Right ventricle myocardium superior (tissue), 1 donor: ENCODE measurements at regions not wholly inside any gene's neighbourhood (a gene's known extent, or its start where the extent isn't known, plus 50 kb on each side); places are given as distances from the start of the nearest gene placed in this dataset.
"Not testable (repeated sequence)": the region's sequence is repeated elsewhere in the genome, so short reads cannot be mapped to it uniquely, and the experiment has no call there.

Experiments used
- ATAC-seq: fragments of 200-7000 bp; cut with Tn5 transposase; one replicate; pipeline ENCODE4 v1.9.1; 2020; ENCODE audit warnings: mild to moderate bottlenecking; ENCODE audit not compliant: poor library complexity
- DNase-seq: peaks from one replicate; pipeline ENCODE4 v3.0.0-alpha.2; 2020
- intact Hi-C: fragments of 100-400 bp; cut with DNase I; formaldehyde crosslinking; loops from one replicate; pipeline ENCODE4 v1.11.2; 2022
- donor health status: DM: no; HTN: yes; CAD: no; lungs with severe emphysema.

- ATAC-seq (no peak), DNase-seq (no peak)
- intact Hi-C loops = no loop called here
Observed at GRCh38 chr14:51457843-51458562, 193.7 kb upstream of the FRMD6 start.

- intact Hi-C loops = no loop called here
- ATAC-seq = no peak
- DNase-seq = no peak
Observed at GRCh38 chr14:51458563-51458955, 193.2 kb upstream of the FRMD6 start.

- no peak for DNase-seq
- intact Hi-C loops = no loop called here
- ATAC-seq = no peak
Observed at GRCh38 chr14:51460011-51460410, 191.7 kb upstream of the FRMD6 start.

- intact Hi-C loops = no loop called here
- no peak for DNase-seq
- no peak for ATAC-seq
Observed at GRCh38 chr14:51462182-51462581, 189.5 kb upstream of the FRMD6 start.

- intact Hi-C loops = no loop called here
- DNase-seq = no peak
- no peak for ATAC-seq
Observed at GRCh38 chr14:51462706-51463105, 189.0 kb upstream of the FRMD6 start.

- DNase-seq (no peak), ATAC-seq (no peak)
- intact Hi-C loops = no loop called here
Observed at GRCh38 chr14:51463461-51463860, 188.2 kb upstream of the FRMD6 start.

- no peak for ATAC-seq
Observed at GRCh38 chr14:51464411-51464810, 187.3 kb upstream of the FRMD6 start.

GRCh38 chr14:51465486-51465885 lies 186.2 kb upstream of the FRMD6 start:
- DNase-seq = no peak
- ATAC-seq = no peak
- intact Hi-C loops = no loop called here

More at GRCh38 chr14:51464411-51464810, 187.3 kb upstream of the FRMD6 start:
- intact Hi-C loops = no loop called here
- no peak for DNase-seq

- intact Hi-C loops, ATAC-seq, DNase-seq: not testable (repeated sequence)
Observed at GRCh38 chr14:51467392-51467791, 184.3 kb upstream of the FRMD6 start.

GRCh38 chr14:51468523-51468922 lies 183.2 kb upstream of the FRMD6 start:
- no peak for ATAC-seq
- intact Hi-C loops = no loop called here

GRCh38 chr14:51472881-51473280 lies 178.8 kb upstream of the FRMD6 start:
- ATAC-seq (no peak), DNase-seq (no peak)
- intact Hi-C loops = no loop called here

More at GRCh38 chr14:51468523-51468922, 183.2 kb upstream of the FRMD6 start:
- DNase-seq = no peak

GRCh38 chr14:51473351-51473750 lies 178.4 kb upstream of the FRMD6 start:
- intact Hi-C loops = no loop called here
- ATAC-seq (no peak), DNase-seq (no peak)

GRCh38 chr14:51473808-51474565 lies 177.7 kb upstream of the FRMD6 start:
- intact Hi-C loops = no loop called here
- ATAC-seq (no peak), DNase-seq (no peak)

GRCh38 chr14:51474854-51475253 lies 176.9 kb upstream of the FRMD6 start:
- DNase-seq = no peak
- intact Hi-C loops = no loop called here
- ATAC-seq = no peak

- DNase-seq = no peak
- intact Hi-C loops = no loop called here
- no peak for ATAC-seq
Observed at GRCh38 chr14:51478175-51478621, 173.5 kb upstream of the FRMD6 start.

GRCh38 chr14:51479584-51480325 lies 172.0 kb upstream of the FRMD6 start:
- intact Hi-C loops = no loop called here
- DNase-seq (peak; percentile 45), ATAC-seq (peak; percentile 90)

GRCh38 chr14:51481643-51482042 lies 170.1 kb upstream of the FRMD6 start:
- no peak for ATAC-seq
- DNase-seq = no peak
- intact Hi-C loops = no loop called here

GRCh38 chr14:51482102-51482501 lies 169.6 kb upstream of the FRMD6 start:
- intact Hi-C loops = no loop called here
- DNase-seq = no peak
- no peak for ATAC-seq

GRCh38 chr14:51484485-51484884 lies 167.2 kb upstream of the FRMD6 start:
- DNase-seq (no peak), ATAC-seq (no peak)
- intact Hi-C loops = no loop called here

GRCh38 chr14:51485733-51486132 lies 166.0 kb upstream of the FRMD6 start:
- intact Hi-C loops = no loop called here
- no peak for ATAC-seq
- no peak for DNase-seq
